Neural crest cell (in vitro differentiated cells): ENCODE measurements at regions not wholly inside any gene's neighbourhood (a gene's known extent, or its start where the extent isn't known, plus 50 kb on each side); places are given as distances from the start of the nearest gene placed in this dataset.

Experiments
- DNase-seq: peaks from one replicate; pipeline ENCODE4 v3.0.0; 2021; ENCODE audit warnings: low read depth, mixed read lengths, low spot score
- H3K27ac Mint-ChIP-seq: one replicate; pipeline ENCODE4 v1.8.0; 2021; ENCODE audit warnings: mild to moderate bottlenecking, mixed read lengths; ENCODE audit not compliant: unreplicated experiment
- H3K27me3 Mint-ChIP-seq: 2 replicates; pipeline ENCODE4 v1.8.0; 2021; ENCODE audit warnings: low read depth, mild to moderate bottlenecking, mixed read lengths
- H3K36me3 Mint-ChIP-seq: 2 replicates; pipeline ENCODE4 v1.8.0; 2021; ENCODE audit warnings: low read depth, mild to moderate bottlenecking, mixed read lengths
- H3K4me1 Mint-ChIP-seq: 2 replicates; pipeline ENCODE4 v1.8.0; 2021; ENCODE audit warnings: mixed read lengths
- H3K4me3 Mint-ChIP-seq: one replicate; pipeline ENCODE4 v1.8.0; 2021; ENCODE audit warnings: mild to moderate bottlenecking, mixed read lengths
- H3K9me3 Mint-ChIP-seq: 2 replicates; pipeline ENCODE4 v1.8.0; 2021; ENCODE audit warnings: mixed read lengths
- TF ChIP-seq, protein P1 (sequence below): fragments of 200-600 bp; sonication (generic); conservative IDR thresholded peaks from 2 replicates; pipeline ENCODE4 v1.5.0; 2021; ENCODE audit warnings: antibody characterized with exemption, mild to moderate bottlenecking

GRCh38 chr18:73719611-73720010 lies 428.0 kb downstream of the FBXO15 start:
- DNase-seq, result no peak
- H3K36me3 Mint-ChIP-seq, result no peaks in the 10 kb centered on the region

GRCh38 chr18:73717570-73717969 lies 430.1 kb downstream of the FBXO15 start:
- Mint-ChIP-seq H3K27me3 (no peaks in the 10 kb centered on the region), H3K4me1 (no peaks in the 10 kb centered on the region), H3K9me3 (peaks cover 3% of the 10 kb centered on the region), H3K4me3 (no peak overlapping the region), H3K27ac (no peak overlapping the region), H3K36me3 (no peaks in the 10 kb centered on the region)
- TF ChIP-seq, protein P1, sequence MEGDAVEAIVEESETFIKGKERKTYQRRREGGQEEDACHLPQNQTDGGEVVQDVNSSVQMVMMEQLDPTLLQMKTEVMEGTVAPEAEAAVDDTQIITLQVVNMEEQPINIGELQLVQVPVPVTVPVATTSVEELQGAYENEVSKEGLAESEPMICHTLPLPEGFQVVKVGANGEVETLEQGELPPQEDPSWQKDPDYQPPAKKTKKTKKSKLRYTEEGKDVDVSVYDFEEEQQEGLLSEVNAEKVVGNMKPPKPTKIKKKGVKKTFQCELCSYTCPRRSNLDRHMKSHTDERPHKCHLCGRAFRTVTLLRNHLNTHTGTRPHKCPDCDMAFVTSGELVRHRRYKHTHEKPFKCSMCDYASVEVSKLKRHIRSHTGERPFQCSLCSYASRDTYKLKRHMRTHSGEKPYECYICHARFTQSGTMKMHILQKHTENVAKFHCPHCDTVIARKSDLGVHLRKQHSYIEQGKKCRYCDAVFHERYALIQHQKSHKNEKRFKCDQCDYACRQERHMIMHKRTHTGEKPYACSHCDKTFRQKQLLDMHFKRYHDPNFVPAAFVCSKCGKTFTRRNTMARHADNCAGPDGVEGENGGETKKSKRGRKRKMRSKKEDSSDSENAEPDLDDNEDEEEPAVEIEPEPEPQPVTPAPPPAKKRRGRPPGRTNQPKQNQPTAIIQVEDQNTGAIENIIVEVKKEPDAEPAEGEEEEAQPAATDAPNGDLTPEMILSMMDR, result no peak
- no peak for DNase-seq

More at GRCh38 chr18:73719611-73720010, 428.0 kb downstream of the FBXO15 start:
- Mint-ChIP-seq H3K4me1 (no peaks in the 10 kb centered on the region), H3K27ac (no peak overlapping the region), H3K4me3 (no peak overlapping the region), H3K27me3 (no peaks in the 10 kb centered on the region), H3K9me3 (peaks cover 3% of the 10 kb centered on the region)
- TF ChIP-seq, protein P1, result no peak

- H3K27me3 Mint-ChIP-seq, result no peaks in the 10 kb centered on the region
- H3K27ac Mint-ChIP-seq, result no peak overlapping the region
- TF ChIP-seq, protein P1, result no peak
- peaks cover 3% of the 10 kb centered on the region for H3K9me3 Mint-ChIP-seq
- no peak overlapping the region for H3K4me3 Mint-ChIP-seq
- H3K36me3 Mint-ChIP-seq, result no peaks in the 10 kb centered on the region
- DNase-seq, result no peak
- no peaks in the 10 kb centered on the region for H3K4me1 Mint-ChIP-seq
Observed at GRCh38 chr18:73715210-73715670, 432.4 kb downstream of the FBXO15 start.

GRCh38 chr18:73714466-73714865 lies 433.2 kb downstream of the FBXO15 start:
- H3K36me3 Mint-ChIP-seq, result no peaks in the 10 kb centered on the region
- TF ChIP-seq, protein P1, result no peak
- no peak overlapping the region for H3K4me3 Mint-ChIP-seq
- no peaks in the 10 kb centered on the region for H3K27me3 Mint-ChIP-seq
- no peak overlapping the region for H3K27ac Mint-ChIP-seq
- no peaks in the 10 kb centered on the region for H3K9me3 Mint-ChIP-seq
- H3K4me1 Mint-ChIP-seq, result no peaks in the 10 kb centered on the region
- no peak for DNase-seq

DNA sequence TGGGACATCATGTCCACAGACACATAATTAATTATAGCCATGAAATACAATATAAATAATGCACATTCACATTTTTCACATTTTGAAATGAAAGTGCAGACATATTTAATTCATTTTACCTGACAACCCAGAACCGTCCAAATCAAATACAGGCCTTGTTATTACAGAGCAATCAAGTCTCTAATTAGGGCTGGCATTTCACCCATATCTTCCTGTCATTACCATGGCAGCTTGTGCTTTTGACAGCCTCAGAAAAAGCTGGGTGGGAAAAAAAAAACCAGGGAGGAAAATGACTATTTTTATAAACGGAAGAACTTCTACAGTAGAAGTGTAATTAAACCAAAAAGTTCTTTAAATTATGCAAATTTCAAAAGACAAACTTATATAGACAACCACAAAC lies 436.4 kb downstream of the FBXO15 start:
- H3K9me3 Mint-ChIP-seq, result peaks cover 8% of the 10 kb centered on the region
- H3K36me3 Mint-ChIP-seq, result no peaks in the 10 kb centered on the region
- no peak for DNase-seq
- TF ChIP-seq, protein P1, result no peak
- no peaks in the 10 kb centered on the region for H3K4me1 Mint-ChIP-seq
- H3K27me3 Mint-ChIP-seq, result no peaks in the 10 kb centered on the region
- H3K27ac Mint-ChIP-seq, result no peak overlapping the region
- H3K4me3 Mint-ChIP-seq, result no peak overlapping the region

DNA sequence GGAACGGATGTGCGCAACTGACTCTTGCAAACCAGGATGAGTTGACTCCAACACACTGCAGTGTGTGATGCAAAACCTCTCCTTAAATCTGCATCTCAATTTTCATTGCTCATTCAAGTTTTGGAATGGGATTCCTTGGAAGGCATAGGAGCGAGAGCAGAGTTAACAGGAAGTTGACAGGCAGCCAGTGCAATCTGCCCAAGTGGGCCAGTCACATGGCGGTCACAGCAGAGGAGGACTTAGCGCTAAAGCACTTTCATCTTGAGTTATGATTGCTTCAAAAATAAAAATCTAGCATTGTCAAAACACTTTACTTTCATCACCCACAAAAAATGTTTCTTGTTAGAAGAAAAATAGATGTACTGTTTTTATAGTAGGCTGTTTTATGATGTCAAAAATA lies 439.0 kb downstream of the FBXO15 start:
- Mint-ChIP-seq H3K36me3 (no peaks in the 10 kb centered on the region), H3K27ac (no peak overlapping the region), H3K9me3 (peaks cover 8% of the 10 kb centered on the region), H3K4me1 (no peaks in the 10 kb centered on the region), H3K4me3 (no peak overlapping the region), H3K27me3 (no peaks in the 10 kb centered on the region)
- no peak for DNase-seq
- TF ChIP-seq, protein P1, result no peak
